GM12891 (cell line): ENCODE measurements at regions not wholly inside any gene's neighbourhood (a gene's known extent, or its start where the extent isn't known, plus 50 kb on each side); places are given as distances from the start of the nearest gene placed in this dataset.

Source experiments
- DNase-seq: peaks from one replicate; pipeline ENCODE4 v3.0.0; 2011; ENCODE audit warnings: low spot score; ENCODE audit not compliant: insufficient read length
- FAIRE-seq: peaks from 2 replicates; lab custom pipeline; 2011; peaks lifted over from hg19 to GRCh38; lab: Jason Lieb, UNC
- PAX5 ChIP-seq: IDR thresholded peaks from 2 replicates; pipeline ENCODE4 v1.6.1; 2011; ENCODE audit warnings: low read length, moderate library complexity, mild to moderate bottlenecking; ENCODE audit not compliant: insufficient read depth, severe bottlenecking
- POLR2A ChIP-seq: IDR thresholded peaks from 2 replicates; pipeline ENCODE4 v1.6.1; 2011; ENCODE audit warnings: low read depth, low read length, control low read depth
- POLR2AphosphoS5 ChIP-seq: IDR thresholded peaks from 2 replicates; pipeline ENCODE4 v1.6.1; 2011; ENCODE audit warnings: low read depth, low read length, control low read depth
- POU2F2 ChIP-seq: IDR thresholded peaks from 2 replicates; pipeline ENCODE4 v1.6.1; 2011; ENCODE audit warnings: low read depth, mild to moderate bottlenecking, control low read depth, low read length, moderate library complexity
- SPI1 ChIP-seq: IDR thresholded peaks from 2 replicates; pipeline ENCODE4 v1.6.1; 2011; ENCODE audit warnings: low read depth, low read length, control low read depth
- TAF1 ChIP-seq: IDR thresholded peaks from 2 replicates; pipeline ENCODE4 v1.6.1; 2011; ENCODE audit warnings: low read depth, low read length, control low read depth

DNA sequence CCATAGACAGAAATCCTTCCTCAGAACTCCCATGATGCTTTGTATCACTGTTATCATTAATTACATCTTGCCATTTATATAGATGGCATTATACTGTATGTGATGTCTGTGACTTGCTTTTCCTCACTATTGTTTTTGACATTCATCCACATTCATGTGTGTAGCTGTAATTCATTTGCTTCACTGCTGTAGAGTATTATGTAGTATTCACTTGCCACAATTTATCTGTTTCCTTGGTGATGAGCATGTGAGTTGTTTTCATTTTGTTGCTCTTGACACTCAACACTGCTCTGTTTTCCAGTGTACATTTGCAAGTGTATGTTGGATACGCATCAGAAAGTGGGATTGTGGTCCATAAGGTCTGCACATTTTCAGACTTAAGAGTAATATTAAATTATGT, 328.6 kb upstream of the C11orf87 start:
- no peak for TF ChIP-seq PAX5
- TF ChIP-seq TAF1, result no peak
- no peak for TF ChIP-seq POLR2AphosphoS5
- TF ChIP-seq POLR2A, result no peak
- TF ChIP-seq SPI1, result no peak
- no peak for TF ChIP-seq POU2F2
- FAIRE-seq, result no peak
- no peak for DNase-seq

DNA sequence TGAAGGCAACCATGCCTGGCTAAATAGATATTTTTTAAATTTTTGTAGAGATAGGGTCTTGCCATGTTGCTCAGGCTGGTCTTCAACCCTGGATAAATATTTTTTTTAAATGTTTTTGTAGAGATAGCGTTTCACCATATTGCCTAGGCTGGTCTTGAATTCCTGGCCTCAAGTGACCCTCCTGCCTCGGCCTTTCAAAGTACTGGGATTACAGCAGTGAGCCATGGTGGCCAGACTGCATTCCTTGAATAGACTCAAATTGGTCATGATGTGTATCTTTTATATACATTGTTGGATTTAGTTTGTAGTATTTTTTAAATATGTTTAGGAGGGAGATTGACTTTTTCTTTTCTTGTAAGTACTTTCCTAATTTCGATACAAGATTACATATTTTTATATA, 325.7 kb upstream of the C11orf87 start:
- DNase-seq (no peak), FAIRE-seq (no peak)
- TF ChIP-seq POLR2A (no peak), POLR2AphosphoS5 (no peak), TAF1 (no peak), POU2F2 (no peak), SPI1 (no peak), PAX5 (no peak)

GRCh38 chr11:109106151-109106906, 315.7 kb upstream of the C11orf87 start:
- DNase-seq (no peak), FAIRE-seq (no peak)
- TF ChIP-seq POU2F2 (no peak), POLR2A (no peak), SPI1 (no peak), TAF1 (no peak), PAX5 (no peak), POLR2AphosphoS5 (no peak)

DNA sequence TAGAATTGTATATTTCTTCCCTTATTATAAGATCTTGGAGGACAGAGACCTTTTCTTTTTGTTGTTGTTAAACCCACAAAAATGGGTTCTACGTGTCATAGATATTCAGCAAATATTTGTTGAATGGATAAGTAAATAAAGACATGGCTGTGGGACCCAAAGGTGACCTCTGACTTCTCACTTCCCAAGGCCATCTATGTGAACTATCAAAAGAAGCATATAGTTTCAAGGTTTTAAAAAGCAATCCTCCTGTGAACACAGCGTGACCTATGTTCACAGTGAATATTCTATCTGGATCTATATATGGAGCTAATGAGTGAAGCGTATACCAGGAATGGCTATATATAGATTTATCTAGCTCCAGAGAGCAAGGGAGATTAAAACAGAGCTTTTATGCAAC, 312.8 kb upstream of the C11orf87 start:
- FAIRE-seq, result no peak
- TF ChIP-seq SPI1 (no peak), POLR2AphosphoS5 (no peak), POU2F2 (no peak), POLR2A (no peak), TAF1 (no peak), PAX5 (no peak)
- DNase-seq, result no peak

DNA sequence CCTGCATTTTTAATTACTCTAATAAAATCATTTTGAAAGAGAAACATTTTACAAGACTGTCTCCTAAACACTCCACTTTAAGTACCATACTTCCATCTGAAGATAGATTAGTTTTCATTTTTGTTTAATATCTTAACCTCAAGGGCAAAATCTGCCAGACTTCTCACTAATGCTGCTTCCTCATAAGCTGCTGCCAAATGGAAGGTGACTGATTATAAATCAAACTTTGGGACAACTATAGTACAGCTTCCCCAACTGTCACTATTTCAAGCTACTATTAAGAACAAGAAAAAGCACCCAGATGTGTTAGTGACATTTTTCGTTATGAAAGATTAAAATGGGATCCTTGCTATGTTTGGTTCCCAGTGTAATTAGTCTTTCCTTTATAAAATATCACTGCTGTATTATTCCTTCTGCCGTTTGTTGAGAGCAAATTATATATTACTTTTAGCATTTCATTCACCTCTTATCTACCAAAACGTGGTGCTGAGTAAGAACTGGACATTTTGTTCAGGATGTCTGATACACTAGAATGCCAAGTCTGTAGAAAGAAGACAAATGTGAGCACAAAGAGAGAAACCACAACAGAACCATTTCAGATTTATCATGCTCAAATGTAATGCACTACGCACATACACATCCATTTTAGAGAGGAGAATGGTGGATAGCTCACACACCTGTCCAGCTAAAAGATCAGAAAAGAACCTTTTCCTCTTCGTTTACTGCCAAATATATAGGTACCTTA, 312.2 kb upstream of the C11orf87 start:
- FAIRE-seq (no peak), DNase-seq (no peak)
- TF ChIP-seq POU2F2, result no peak
- no peak for TF ChIP-seq TAF1
- TF ChIP-seq POLR2A, result no peak
- no peak for TF ChIP-seq PAX5
- no peak for TF ChIP-seq POLR2AphosphoS5
- TF ChIP-seq SPI1, result no peak

DNA sequence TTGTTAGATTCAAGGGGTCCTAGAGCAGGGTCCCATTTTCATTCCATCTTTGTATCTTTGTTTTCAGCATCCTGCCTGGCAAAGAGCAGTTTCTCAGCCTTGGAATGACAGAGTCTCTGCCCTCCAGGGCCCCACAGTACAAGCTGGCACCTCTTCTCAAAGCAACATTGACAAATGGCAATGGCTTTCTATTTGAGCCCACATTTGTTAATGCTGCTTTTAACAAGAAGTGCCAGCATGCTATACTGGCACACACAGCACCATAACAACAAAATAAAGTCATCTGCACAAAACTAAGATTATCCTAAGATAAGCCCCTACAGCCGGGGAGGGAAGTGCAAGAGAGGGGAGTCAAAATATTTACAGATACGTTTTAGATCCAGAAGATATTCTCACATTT, 309.7 kb upstream of the C11orf87 start:
- TF ChIP-seq POU2F2 (no peak), POLR2AphosphoS5 (no peak), POLR2A (no peak), SPI1 (no peak), TAF1 (no peak), PAX5 (no peak)
- FAIRE-seq, result no peak
- DNase-seq, result no peak

DNA sequence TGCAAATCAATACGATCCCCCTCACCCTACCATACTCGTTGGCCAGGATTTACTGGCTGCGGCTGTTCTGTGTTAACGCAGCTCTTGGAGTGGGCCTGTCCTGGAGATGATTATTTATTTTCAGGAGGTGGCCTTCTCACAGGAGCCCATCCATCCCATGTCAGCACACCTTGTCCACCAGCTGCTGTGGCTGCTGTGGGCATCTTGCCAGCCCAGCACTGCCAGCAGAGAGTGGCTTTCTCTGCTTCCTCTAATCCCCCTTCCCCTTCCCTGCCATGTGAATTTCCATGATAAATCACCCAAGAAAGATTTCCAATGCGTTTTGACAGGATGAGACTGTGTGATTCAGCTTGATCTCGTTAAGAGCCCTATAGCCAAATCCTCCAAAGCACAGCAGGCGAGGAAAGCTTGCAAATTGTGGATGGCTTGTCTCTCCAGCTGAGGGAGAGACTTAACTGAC, 309.1 kb upstream of the C11orf87 start:
- TF ChIP-seq PAX5, result no peak
- no peak for TF ChIP-seq POLR2AphosphoS5
- TF ChIP-seq POLR2A, result no peak
- no peak for TF ChIP-seq TAF1
- TF ChIP-seq POU2F2, result no peak
- no peak for TF ChIP-seq SPI1
- DNase-seq, result no peak
- no peak for FAIRE-seq

GRCh38 chr11:109120341-109120740, 301.6 kb upstream of the C11orf87 start:
- no peak for FAIRE-seq
- no peak for DNase-seq
- TF ChIP-seq POLR2AphosphoS5, result no peak
- no peak for TF ChIP-seq POLR2A
- TF ChIP-seq SPI1, result no peak
- no peak for TF ChIP-seq TAF1
- TF ChIP-seq POU2F2, result no peak
- TF ChIP-seq PAX5, result no peak

DNA sequence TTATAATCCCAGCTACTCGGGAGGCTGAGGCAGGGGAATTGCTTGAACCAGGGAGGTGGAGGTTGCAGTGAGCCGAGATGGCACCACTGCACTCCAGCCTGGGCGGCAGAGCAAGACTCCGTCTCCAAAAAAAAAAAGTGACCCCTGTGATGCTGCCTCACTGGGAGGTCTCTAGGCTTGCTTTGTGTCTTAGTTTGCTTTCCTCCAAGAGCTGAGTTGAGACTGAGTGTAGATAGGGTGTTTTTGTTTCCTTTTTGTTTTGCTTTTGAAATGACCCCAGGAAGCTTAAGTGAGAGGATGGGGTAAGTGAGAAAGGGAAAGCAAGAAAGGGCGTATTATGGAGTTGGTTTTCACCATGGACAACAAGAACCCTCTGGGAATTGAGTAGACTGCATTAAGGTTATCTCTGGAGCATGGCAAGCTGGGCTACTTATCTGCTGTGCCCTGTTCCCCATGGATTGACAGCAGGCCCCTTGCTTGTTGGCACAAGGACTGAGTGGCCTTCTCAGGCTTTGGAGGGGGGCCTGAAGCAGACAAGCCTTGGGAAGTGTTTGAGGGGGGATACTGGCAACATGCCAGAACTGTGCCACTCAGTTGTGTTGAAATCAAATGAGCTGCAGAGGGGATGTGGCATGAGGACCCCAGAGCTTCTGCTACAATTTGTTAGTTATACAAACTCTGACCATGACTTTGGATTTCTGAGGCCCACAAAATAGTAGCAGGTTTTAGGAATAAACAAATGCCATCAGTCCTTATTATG, 300.6 kb upstream of the C11orf87 start:
- no peak for TF ChIP-seq SPI1
- no peak for TF ChIP-seq POLR2A
- no peak for TF ChIP-seq TAF1
- no peak for TF ChIP-seq PAX5
- no peak for TF ChIP-seq POLR2AphosphoS5
- no peak for TF ChIP-seq POU2F2
- no peak for FAIRE-seq
- DNase-seq, result no peak
